K562 (cell line): ENCODE measurements at regions not wholly inside any gene's neighbourhood (a gene's known extent, or its start where the extent isn't known, plus 50 kb on each side); places are given as distances from the start of the nearest gene placed in this dataset.

Source experiments
- TAF7 ChIP-seq: fragments of 450-650 bp; IDR thresholded peaks from 2 replicates; pipeline ENCODE4 v1.6.1; 2016; ENCODE audit warnings: missing genetic modification characterization, missing compliant biosample characterization
- TF ChIP-seq, protein P1 (sequence below), 3 experiments: IDR thresholded peaks in 2 of 3; conservative IDR thresholded peaks in 1 of 3; 2 replicates each; pipeline ENCODE4 v1.5.1; 2011 to 2012; ENCODE audit warnings: low read length in 3 of 3, mild to moderate bottlenecking in 3 of 3, control low read depth in 2 of 3, improper control_type of control experiment in 1 of 3, inconsistent platforms in 1 of 3, low read depth in 1 of 3, mixed read lengths in 1 of 3, moderate library complexity in 1 of 3; ENCODE audit not compliant: insufficient read depth in 2 of 3

DNA sequence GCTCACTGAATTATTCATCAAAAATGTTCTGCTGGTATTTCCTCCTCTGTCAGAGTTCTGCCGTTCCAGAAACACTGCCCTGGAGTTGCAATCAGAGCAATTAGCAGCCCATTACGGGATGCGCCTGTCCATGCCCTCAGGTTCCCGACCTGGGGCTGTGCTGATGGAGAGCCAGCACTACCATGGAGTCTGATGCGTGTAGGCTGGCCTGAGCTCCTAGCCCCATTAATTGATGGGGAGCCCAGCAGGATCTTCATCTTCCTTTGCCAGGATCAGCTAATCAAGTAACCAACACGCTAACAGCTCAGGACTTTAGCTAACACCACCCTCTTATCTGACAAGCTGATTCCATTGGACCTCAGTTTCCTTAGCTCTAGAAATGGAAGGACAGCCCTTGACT, 164.2 kb downstream of the ABHD5 start:
- TF ChIP-seq TAF7 (tag): no peak
- TF ChIP-seq, protein P1, sequence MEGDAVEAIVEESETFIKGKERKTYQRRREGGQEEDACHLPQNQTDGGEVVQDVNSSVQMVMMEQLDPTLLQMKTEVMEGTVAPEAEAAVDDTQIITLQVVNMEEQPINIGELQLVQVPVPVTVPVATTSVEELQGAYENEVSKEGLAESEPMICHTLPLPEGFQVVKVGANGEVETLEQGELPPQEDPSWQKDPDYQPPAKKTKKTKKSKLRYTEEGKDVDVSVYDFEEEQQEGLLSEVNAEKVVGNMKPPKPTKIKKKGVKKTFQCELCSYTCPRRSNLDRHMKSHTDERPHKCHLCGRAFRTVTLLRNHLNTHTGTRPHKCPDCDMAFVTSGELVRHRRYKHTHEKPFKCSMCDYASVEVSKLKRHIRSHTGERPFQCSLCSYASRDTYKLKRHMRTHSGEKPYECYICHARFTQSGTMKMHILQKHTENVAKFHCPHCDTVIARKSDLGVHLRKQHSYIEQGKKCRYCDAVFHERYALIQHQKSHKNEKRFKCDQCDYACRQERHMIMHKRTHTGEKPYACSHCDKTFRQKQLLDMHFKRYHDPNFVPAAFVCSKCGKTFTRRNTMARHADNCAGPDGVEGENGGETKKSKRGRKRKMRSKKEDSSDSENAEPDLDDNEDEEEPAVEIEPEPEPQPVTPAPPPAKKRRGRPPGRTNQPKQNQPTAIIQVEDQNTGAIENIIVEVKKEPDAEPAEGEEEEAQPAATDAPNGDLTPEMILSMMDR (IDR thresholded peaks at IDR 0.05 in 2 of 3, conservative IDR thresholded peaks at IDR 0.05 in 1 of 3; ENCODE audit: insufficient read depth in 2 of 3, low read depth in 1 of 3, low read length in 3 of 3): no peak
